ENCODE measurements at regions not wholly inside any gene's neighbourhood (a gene's known extent, or its start where the extent isn't known, plus 50 kb on each side); places are given as distances from the start of the nearest gene placed in this dataset.

DNA sequence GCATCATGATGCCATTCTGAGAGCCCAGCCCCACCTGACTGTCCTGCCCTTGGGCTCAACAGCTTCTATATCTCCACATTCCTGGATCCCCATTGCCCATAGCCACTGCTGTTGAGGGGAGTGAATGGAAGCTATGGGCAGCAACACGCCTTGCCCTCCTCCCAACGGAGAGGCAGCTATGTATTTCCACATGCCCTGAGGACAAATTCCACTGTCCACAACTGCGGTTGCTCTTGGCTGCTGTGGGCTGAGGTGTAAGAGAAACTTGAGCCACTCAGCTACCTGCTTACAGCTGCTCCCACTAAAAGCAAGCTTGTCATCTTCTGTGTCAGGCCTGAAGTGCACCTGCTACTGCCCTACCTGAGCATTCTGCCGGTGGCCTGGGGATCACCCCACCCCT is 222.9 kb downstream of the PSAT1 start:
- no peaks in the 10 kb centered on the region for H3K4me1 ChIP-seq
- no peak for TF ChIP-seq SREBF2 (IDR thresholded peaks at IDR 0.05)
- TF ChIP-seq PHF8 (IDR thresholded peaks at IDR 0.05; ENCODE audit: borderline replicate concordance, low read depth): no peak
- no peak for TF ChIP-seq HOXB5 (CRISPR knock-in tag; IDR thresholded peaks at IDR 0.05)
- TF ChIP-seq TP53 (CRISPR knock-in tag; IDR thresholded peaks at IDR 0.05): no peak
- TF ChIP-seq, protein P1, sequence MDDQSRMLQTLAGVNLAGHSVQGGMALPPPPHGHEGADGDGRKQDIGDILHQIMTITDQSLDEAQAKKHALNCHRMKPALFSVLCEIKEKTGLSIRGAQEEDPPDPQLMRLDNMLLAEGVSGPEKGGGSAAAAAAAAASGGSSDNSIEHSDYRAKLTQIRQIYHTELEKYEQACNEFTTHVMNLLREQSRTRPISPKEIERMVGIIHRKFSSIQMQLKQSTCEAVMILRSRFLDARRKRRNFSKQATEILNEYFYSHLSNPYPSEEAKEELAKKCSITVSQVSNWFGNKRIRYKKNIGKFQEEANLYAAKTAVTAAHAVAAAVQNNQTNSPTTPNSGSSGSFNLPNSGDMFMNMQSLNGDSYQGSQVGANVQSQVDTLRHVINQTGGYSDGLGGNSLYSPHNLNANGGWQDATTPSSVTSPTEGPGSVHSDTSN (IDR thresholded peaks at IDR 0.05): no peak
- TF ChIP-seq FOSB (CRISPR knock-in tag; IDR thresholded peaks at IDR 0.05): no peak
- TF ChIP-seq MYC (IDR thresholded peaks at IDR 0.05; ENCODE audit: borderline replicate concordance, low read length): no peak
- TF ChIP-seq, protein P2, sequence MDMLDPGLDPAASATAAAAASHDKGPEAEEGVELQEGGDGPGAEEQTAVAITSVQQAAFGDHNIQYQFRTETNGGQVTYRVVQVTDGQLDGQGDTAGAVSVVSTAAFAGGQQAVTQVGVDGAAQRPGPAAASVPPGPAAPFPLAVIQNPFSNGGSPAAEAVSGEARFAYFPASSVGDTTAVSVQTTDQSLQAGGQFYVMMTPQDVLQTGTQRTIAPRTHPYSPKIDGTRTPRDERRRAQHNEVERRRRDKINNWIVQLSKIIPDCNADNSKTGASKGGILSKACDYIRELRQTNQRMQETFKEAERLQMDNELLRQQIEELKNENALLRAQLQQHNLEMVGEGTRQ (IDR thresholded peaks at IDR 0.05): no peak
- no peak for TF ChIP-seq ZNF302 (CRISPR knock-in tag; IDR thresholded peaks at IDR 0.05)
- TF ChIP-seq, protein P3, sequence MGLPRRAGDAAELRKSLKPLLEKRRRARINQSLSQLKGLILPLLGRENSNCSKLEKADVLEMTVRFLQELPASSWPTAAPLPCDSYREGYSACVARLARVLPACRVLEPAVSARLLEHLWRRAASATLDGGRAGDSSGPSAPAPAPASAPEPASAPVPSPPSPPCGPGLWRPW (IDR thresholded peaks at IDR 0.05): no peak
- no peak for TF ChIP-seq GATA3 (IDR thresholded peaks at IDR 0.05; ENCODE audit: borderline replicate concordance)
- no peak for TF ChIP-seq KDM5A (IDR thresholded peaks at IDR 0.05)
- no peak for TF ChIP-seq HEYL (CRISPR knock-in tag; IDR thresholded peaks at IDR 0.05)
- TF ChIP-seq POLR2AphosphoS2 (conservative IDR thresholded peaks at IDR 0.05; ENCODE audit: low read length): no peak
- TF ChIP-seq KDM1A (IDR thresholded peaks at IDR 0.05; ENCODE audit: low read depth): no peak
- no peak for TF ChIP-seq CHD2 (IDR thresholded peaks at IDR 0.05; ENCODE audit: low read length, partially characterized antibody)
- no peak for TF ChIP-seq RFX5 (IDR thresholded peaks at IDR 0.05)
- ChIA-PET POLR2A (no interaction called here), CTCF (no interaction called here)
- peaks cover 25% of the 10 kb centered on the region; the same call in 2 of the 3 replicates for H3K9me3 ChIP-seq
- no peak overlapping the region for H3K27ac ChIP-seq
- ATAC-seq (no peak), FAIRE-seq (no peak), DNase-seq (ENCODE audit: low read depth in 1 of 2, low spot score in 1 of 2) (no peak)
- WGBS (ENCODE audit: missing lambda C conversion rate): 9% methylated on average over 4 of the region's 4 CpGs
- H3K4me3 ChIP-seq: no peak overlapping the region
- no peak overlapping the region for H3K4me2 ChIP-seq

DNA sequence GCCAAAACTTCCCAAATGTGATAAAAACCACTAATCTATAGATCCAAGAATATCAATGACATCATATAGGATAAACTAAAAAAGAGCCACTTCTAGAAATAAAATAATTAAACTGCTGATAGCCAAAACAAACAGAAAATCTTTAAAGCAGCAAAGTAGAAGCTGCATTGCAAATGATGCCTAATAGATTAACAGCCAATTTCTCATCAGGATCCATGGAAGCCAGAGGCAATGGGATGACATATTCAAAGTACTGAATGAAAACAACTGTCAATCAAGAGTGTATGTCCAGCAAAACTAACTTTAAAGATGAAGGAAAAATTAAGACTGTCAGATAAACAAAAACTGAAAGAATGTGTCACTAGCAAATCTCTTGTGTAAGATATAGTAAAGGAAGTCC is 224.8 kb downstream of the PSAT1 start:
- no peak for ATAC-seq

More for the DNA sequence above, 224.8 kb downstream of the PSAT1 start:
- FAIRE-seq (peak; percentile 23), DNase-seq (ENCODE audit: low read depth in 1 of 2, low spot score in 1 of 2) (no peak)
- H3K4me2 ChIP-seq: no peak overlapping the region
- no peak for TF ChIP-seq POLR2A (IDR thresholded peaks at IDR 0.05; ENCODE audit: low read length)
- TF ChIP-seq, protein P4, sequence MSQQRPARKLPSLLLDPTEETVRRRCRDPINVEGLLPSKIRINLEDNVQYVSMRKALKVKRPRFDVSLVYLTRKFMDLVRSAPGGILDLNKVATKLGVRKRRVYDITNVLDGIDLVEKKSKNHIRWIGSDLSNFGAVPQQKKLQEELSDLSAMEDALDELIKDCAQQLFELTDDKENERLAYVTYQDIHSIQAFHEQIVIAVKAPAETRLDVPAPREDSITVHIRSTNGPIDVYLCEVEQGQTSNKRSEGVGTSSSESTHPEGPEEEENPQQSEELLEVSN (IDR thresholded peaks at IDR 0.05; ENCODE audit: borderline replicate concordance, low read depth): no peak
- TF ChIP-seq KDM5A (IDR thresholded peaks at IDR 0.05): no peak
- no peak for TF ChIP-seq JUN (IDR thresholded peaks at IDR 0.05)
- TF ChIP-seq ZC3H11A (IDR thresholded peaks at IDR 0.05): no peak
- TF ChIP-seq ZFP36 (IDR thresholded peaks at IDR 0.05; ENCODE audit: borderline replicate concordance, partially characterized antibody): no peak
- TF ChIP-seq FOSB (CRISPR knock-in tag; IDR thresholded peaks at IDR 0.05): no peak
- TF ChIP-seq MYC (IDR thresholded peaks at IDR 0.05; ENCODE audit: borderline replicate concordance, low read length): no peak
- no peak for TF ChIP-seq KDM1A (IDR thresholded peaks at IDR 0.05; ENCODE audit: low read depth)
- TF ChIP-seq GATA3 (IDR thresholded peaks at IDR 0.05; ENCODE audit: borderline replicate concordance): no peak
- TF ChIP-seq, protein P5, sequence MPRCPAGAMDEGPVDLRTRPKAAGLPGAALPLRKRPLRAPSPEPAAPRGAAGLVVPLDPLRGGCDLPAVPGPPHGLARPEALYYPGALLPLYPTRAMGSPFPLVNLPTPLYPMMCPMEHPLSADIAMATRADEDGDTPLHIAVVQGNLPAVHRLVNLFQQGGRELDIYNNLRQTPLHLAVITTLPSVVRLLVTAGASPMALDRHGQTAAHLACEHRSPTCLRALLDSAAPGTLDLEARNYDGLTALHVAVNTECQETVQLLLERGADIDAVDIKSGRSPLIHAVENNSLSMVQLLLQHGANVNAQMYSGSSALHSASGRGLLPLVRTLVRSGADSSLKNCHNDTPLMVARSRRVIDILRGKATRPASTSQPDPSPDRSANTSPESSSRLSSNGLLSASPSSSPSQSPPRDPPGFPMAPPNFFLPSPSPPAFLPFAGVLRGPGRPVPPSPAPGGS (IDR thresholded peaks at IDR 0.05): no peak
- no peak for TF ChIP-seq FOSL2 (IDR thresholded peaks at IDR 0.05)
- no peak for TF ChIP-seq FOSL2 (CRISPR knock-in tag; IDR thresholded peaks at IDR 0.05)
- H3K4me1 ChIP-seq: no peaks in the 10 kb centered on the region
- no peak overlapping the region for H3K4me3 ChIP-seq
- H3K9me3 ChIP-seq: peaks cover 25% of the 10 kb centered on the region; the same call in 2 of the 3 replicates
- CTCF ChIA-PET: no interaction called here
- POLR2A ChIA-PET: no interaction called here
- H3K27ac ChIP-seq: no peak overlapping the region
